ENCODE measurements at regions not wholly inside any gene's neighbourhood (a gene's known extent, or its start where the extent isn't known, plus 50 kb on each side); places are given as distances from the start of the nearest gene placed in this dataset.

- DNase-seq (ENCODE audit: low read depth in 1 of 2, low spot score in 1 of 2): no peak
- H3K27ac ChIP-seq (replicated peaks): no peak overlapping the region
- no peak for TF ChIP-seq POLR2AphosphoS5 (IDR thresholded peaks at IDR 0.05; ENCODE audit: low read depth)
- TF ChIP-seq, protein P1, sequence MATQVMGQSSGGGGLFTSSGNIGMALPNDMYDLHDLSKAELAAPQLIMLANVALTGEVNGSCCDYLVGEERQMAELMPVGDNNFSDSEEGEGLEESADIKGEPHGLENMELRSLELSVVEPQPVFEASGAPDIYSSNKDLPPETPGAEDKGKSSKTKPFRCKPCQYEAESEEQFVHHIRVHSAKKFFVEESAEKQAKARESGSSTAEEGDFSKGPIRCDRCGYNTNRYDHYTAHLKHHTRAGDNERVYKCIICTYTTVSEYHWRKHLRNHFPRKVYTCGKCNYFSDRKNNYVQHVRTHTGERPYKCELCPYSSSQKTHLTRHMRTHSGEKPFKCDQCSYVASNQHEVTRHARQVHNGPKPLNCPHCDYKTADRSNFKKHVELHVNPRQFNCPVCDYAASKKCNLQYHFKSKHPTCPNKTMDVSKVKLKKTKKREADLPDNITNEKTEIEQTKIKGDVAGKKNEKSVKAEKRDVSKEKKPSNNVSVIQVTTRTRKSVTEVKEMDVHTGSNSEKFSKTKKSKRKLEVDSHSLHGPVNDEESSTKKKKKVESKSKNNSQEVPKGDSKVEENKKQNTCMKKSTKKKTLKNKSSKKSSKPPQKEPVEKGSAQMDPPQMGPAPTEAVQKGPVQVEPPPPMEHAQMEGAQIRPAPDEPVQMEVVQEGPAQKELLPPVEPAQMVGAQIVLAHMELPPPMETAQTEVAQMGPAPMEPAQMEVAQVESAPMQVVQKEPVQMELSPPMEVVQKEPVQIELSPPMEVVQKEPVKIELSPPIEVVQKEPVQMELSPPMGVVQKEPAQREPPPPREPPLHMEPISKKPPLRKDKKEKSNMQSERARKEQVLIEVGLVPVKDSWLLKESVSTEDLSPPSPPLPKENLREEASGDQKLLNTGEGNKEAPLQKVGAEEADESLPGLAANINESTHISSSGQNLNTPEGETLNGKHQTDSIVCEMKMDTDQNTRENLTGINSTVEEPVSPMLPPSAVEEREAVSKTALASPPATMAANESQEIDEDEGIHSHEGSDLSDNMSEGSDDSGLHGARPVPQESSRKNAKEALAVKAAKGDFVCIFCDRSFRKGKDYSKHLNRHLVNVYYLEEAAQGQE (IDR thresholded peaks at IDR 0.05; ENCODE audit: insufficient replicate concordance, low read depth): no peak
- TF ChIP-seq, protein P2, sequence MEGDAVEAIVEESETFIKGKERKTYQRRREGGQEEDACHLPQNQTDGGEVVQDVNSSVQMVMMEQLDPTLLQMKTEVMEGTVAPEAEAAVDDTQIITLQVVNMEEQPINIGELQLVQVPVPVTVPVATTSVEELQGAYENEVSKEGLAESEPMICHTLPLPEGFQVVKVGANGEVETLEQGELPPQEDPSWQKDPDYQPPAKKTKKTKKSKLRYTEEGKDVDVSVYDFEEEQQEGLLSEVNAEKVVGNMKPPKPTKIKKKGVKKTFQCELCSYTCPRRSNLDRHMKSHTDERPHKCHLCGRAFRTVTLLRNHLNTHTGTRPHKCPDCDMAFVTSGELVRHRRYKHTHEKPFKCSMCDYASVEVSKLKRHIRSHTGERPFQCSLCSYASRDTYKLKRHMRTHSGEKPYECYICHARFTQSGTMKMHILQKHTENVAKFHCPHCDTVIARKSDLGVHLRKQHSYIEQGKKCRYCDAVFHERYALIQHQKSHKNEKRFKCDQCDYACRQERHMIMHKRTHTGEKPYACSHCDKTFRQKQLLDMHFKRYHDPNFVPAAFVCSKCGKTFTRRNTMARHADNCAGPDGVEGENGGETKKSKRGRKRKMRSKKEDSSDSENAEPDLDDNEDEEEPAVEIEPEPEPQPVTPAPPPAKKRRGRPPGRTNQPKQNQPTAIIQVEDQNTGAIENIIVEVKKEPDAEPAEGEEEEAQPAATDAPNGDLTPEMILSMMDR (IDR thresholded peaks at IDR 0.05; ENCODE audit: insufficient read depth, low read length): no peak
Observed at GRCh38 chr1:102262994-102263393, 266.3 kb upstream of the OLFM3 start.

DNA sequence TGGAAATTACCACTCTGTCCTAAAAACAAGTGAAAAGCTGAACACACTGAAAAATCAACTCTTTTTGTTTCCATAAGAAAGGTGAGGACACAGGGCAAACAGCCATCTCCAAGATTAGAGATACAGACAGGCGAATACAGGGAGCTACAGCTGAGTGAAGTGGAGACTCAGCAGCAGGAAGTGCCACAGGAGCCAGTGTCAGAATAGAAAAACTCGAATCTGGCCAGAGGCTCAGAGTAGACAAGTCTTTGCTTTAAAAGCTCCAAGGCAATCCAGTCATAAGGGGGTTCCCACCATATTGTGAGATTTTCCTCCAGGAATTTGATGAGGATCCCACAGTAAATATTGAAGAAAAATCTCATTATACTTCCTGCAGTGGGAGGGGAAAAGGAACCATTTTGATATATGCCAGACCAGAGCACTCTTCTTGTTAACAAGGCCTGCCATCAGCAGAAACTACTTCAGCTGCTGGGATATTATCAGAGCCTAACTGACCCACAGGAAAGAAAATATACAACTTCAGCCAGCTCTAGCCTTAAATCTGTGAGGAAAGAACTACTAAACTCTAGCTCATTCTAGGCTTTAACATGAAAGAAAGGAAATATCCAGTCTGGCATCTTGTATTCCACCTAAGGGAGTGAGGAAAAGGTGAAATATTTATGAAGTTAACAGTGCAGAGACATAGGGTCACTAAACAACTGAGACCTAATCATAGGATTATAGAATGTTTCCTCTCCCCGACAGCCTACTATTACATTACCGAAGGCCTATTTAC lies 256.2 kb upstream of the OLFM3 start:
- no peak overlapping the region for H3K4me3 ChIP-seq (replicated peaks; ENCODE audit: insufficient read depth, low read length)
- DNase-seq (ENCODE audit: low read depth in 1 of 2, low spot score in 1 of 2): no peak
- TF ChIP-seq POLR2AphosphoS5 (IDR thresholded peaks at IDR 0.05; ENCODE audit: low read depth) (no peak), GABPA (IDR thresholded peaks at IDR 0.05; ENCODE audit: low read depth) (no peak), SPI1 (IDR thresholded peaks at IDR 0.05; ENCODE audit: borderline replicate concordance, low read depth) (no peak)
- TF ChIP-seq, protein P2 (IDR thresholded peaks at IDR 0.05; ENCODE audit: insufficient read depth, low read length): no peak
- TF ChIP-seq, protein P1 (IDR thresholded peaks at IDR 0.05; ENCODE audit: insufficient replicate concordance, low read depth): no peak
- H3K27ac ChIP-seq (replicated peaks): no peak overlapping the region
- H3K27me3 ChIP-seq (ENCODE audit: insufficient read depth, poor library complexity, severe bottlenecking): no peaks in the 10 kb centered on the region

More at GRCh38 chr1:102262994-102263393, 266.3 kb upstream of the OLFM3 start:
- Histone ChIP-seq H3K4me3 (replicated peaks; ENCODE audit: insufficient read depth, low read length) (no peak overlapping the region), H3K27me3 (ENCODE audit: insufficient read depth, poor library complexity, severe bottlenecking) (no peaks in the 10 kb centered on the region)

- TF ChIP-seq, protein P1 (IDR thresholded peaks at IDR 0.05; ENCODE audit: insufficient replicate concordance, low read depth): no peak
- TF ChIP-seq SPI1 (IDR thresholded peaks at IDR 0.05; ENCODE audit: borderline replicate concordance, low read depth) (no peak), GABPA (IDR thresholded peaks at IDR 0.05; ENCODE audit: low read depth) (no peak), POLR2AphosphoS5 (IDR thresholded peaks at IDR 0.05; ENCODE audit: low read depth) (no peak)
- TF ChIP-seq, protein P2 (IDR thresholded peaks at IDR 0.05; ENCODE audit: insufficient read depth, low read length): no peak
Observed at GRCh38 chr1:102241431-102242338, 245.0 kb upstream of the OLFM3 start.

More at GRCh38 chr1:102241431-102242338, 245.0 kb upstream of the OLFM3 start:
- Histone ChIP-seq H3K27me3 (ENCODE audit: insufficient read depth, poor library complexity, severe bottlenecking) (no peaks in the 10 kb centered on the region), H3K27ac (replicated peaks) (no peak overlapping the region), H3K4me3 (replicated peaks; ENCODE audit: insufficient read depth, low read length) (no peak overlapping the region)
- no peak for DNase-seq (ENCODE audit: low read depth in 1 of 2, low spot score in 1 of 2)
